Esophagus squamous epithelium (tissue), 4 donors: ENCODE measurements at regions not wholly inside any gene's neighbourhood (a gene's known extent, or its start where the extent isn't known, plus 50 kb on each side); places are given as distances from the start of the nearest gene placed in this dataset.

Experiments used
- POLR2A ChIP-seq, 4 donors: fragments of 450-650 bp; IDR thresholded peaks; one replicate each; pipeline ENCODE4 v1.6.1; 2017; ENCODE audit warnings: antibody characterized with exemption in 4 of 4, mild to moderate bottlenecking in 4 of 4, moderate library complexity in 3 of 4
- TF ChIP-seq, protein P1 (sequence below), 6 experiments: fragments of 450-650 bp in 4 of 6; fragments of 200-600 bp in 2 of 6; sonication (generic) in 2 of 6; IDR thresholded peaks; one replicate each; pipeline ENCODE4 v1.5.1; 2016 to 2019; ENCODE audit warnings: antibody characterized with exemption in 6 of 6, mild to moderate bottlenecking in 4 of 6, moderate library complexity in 4 of 6

DNA sequence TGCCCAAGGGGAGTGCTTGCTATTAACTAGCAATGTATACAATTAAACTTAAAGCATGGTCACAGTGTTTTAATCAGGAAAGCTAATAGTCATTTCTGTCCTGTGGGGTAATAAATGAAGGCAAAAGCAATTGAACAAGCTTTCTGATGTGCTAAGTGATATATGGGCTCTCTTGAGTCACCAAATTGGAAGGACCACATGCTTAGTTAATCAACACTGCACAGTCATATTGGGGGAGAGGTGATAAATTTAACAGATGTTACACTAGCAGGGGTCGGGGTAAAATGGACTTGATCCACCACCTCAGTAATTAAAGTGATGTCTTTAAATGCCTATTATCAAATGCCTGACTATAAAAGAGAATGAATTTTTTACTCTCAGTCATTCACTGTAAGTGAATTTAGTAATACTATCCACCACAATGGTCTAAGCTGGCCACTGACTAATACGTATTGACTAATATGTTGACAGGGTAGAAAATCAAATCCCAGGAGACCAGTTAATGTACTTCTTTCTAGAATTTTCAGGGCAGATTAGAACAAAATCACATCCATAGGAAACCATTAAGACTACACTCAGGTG lies 736.3 kb downstream of the RPS29 start:
- TF ChIP-seq, protein P1, sequence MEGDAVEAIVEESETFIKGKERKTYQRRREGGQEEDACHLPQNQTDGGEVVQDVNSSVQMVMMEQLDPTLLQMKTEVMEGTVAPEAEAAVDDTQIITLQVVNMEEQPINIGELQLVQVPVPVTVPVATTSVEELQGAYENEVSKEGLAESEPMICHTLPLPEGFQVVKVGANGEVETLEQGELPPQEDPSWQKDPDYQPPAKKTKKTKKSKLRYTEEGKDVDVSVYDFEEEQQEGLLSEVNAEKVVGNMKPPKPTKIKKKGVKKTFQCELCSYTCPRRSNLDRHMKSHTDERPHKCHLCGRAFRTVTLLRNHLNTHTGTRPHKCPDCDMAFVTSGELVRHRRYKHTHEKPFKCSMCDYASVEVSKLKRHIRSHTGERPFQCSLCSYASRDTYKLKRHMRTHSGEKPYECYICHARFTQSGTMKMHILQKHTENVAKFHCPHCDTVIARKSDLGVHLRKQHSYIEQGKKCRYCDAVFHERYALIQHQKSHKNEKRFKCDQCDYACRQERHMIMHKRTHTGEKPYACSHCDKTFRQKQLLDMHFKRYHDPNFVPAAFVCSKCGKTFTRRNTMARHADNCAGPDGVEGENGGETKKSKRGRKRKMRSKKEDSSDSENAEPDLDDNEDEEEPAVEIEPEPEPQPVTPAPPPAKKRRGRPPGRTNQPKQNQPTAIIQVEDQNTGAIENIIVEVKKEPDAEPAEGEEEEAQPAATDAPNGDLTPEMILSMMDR (IDR thresholded peaks at IDR 0.05) = no peak
- TF ChIP-seq POLR2A (IDR thresholded peaks at IDR 0.05) = no peak
